ENCODE measurements at regions not wholly inside any gene's neighbourhood (a gene's known extent, or its start where the extent isn't known, plus 50 kb on each side); places are given as distances from the start of the nearest gene placed in this dataset.
"Not testable (repeated sequence)": the region's sequence is repeated elsewhere in the genome, so short reads cannot be mapped to it uniquely, and the experiment has no call there.

GRCh38 chr6:91941838-91942237 lies 1355.0 kb upstream of the MAP3K7 start:
- no peak for DNase-seq (ENCODE audit: low spot score)

DNA sequence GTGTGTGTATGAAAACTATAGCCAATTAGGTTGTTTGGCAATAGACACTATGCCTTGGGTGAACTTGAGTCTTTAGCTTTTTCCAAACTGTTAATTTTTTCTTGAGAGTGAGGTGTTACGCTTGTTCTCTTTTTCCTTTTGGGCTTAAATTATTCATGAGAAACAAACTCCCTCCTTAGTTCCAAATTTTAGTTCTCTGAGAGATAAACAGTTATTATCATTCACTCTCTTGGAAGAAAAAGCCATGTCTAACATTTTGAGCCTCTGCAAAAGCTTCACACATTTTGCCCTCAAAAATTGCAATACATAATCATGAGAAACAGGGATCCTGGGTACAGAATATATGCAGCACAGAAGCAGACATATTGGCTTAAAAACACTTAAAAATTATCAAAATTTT lies 1353.9 kb upstream of the MAP3K7 start:
- no peak for DNase-seq (ENCODE audit: low spot score)

- no peak for DNase-seq (ENCODE audit: low spot score)
Observed at GRCh38 chr6:91926827-91927226, 1340.0 kb upstream of the MAP3K7 start.

- DNase-seq (ENCODE audit: low spot score), result no peak
Observed at GRCh38 chr6:91926361-91926760, 1339.5 kb upstream of the MAP3K7 start.

DNA sequence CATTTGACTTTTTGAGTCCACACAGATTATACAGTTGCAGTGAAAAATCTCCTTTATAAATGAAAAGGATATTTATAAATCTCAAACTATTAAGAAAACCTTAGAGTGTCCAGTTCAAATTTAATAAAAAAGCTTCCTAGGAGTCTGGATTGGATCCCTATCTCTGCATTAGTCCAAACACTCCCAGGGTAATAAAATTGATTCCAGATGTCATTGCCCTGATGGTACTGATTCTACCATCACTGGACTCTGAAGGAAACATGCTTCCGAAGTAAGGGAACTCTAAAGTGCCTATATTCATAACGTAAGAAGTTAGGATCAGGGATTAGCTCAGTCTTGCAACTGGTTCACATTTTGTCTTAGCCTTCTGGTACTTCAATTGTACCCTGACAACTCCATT lies 1325.1 kb upstream of the MAP3K7 start:
- no peak for DNase-seq (ENCODE audit: low spot score)

GRCh38 chr6:91904586-91905164 lies 1317.8 kb upstream of the MAP3K7 start:
- no peak for DNase-seq (ENCODE audit: low spot score)

- no peak for DNase-seq (ENCODE audit: low spot score)
Observed at GRCh38 chr6:91895599-91896285, 1308.9 kb upstream of the MAP3K7 start.

DNA sequence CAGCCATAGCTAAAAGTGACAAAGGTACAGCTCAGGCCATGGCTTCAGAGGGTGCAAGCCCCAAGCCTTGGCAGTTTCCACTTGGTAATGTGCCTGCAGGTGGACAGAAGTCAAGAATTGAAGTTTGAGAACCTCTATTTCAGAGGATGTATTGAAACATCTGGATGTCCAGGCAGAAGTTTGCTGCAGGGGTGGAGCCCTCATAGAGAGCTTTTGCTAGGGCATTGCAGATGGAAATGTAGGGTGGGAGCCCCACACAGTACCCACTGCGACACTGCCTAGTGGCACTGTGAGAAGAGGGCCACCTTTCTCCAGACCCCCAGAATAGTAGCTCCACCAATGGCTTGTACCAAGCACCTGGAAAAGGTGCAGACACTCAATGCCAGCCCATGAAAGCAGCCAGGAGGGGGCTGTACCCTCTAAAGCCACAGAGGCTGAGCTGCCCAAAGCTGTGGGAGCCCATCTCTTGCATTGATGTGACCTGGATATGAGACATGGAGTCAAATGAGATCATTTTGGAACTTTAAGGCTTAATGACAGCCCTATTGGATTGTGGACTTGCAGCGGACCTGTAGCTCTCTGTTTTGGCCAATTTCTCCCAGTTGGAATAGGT lies 1299.4 kb upstream of the MAP3K7 start:
- no peak for DNase-seq (ENCODE audit: low spot score)

- not testable (repeated sequence) for DNase-seq (ENCODE audit: low spot score)
Observed at GRCh38 chr6:91881791-91882190, 1294.9 kb upstream of the MAP3K7 start.

DNA sequence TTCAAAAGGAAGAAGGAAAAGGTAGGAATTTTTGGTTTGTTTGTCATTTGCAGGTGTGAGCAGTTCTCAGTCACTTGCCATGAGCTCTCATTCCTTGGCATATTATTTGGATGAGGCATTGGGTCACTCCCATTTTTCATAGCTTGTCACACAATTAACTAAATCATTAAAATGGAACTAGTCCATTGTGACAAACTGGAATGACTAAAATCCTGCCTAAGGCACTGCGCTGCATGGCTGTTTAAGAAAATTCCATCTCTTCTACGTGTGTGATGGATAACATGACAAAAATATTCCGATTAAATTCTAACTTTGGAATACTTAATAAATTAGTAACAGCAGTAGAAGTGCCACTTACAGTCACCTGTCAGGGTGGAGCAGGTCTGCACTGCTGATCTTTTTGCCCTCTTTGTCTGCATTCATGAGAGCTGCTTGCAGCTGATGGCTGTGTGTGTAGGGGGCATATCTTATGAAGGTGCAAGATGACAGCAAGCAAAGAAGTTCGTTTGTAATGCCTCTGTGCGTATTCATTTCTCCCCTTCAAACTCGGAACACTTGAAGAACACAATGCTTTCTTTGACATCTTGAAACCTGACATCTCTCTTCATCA lies 1292.6 kb upstream of the MAP3K7 start:
- no peak for DNase-seq (ENCODE audit: low spot score)

DNA sequence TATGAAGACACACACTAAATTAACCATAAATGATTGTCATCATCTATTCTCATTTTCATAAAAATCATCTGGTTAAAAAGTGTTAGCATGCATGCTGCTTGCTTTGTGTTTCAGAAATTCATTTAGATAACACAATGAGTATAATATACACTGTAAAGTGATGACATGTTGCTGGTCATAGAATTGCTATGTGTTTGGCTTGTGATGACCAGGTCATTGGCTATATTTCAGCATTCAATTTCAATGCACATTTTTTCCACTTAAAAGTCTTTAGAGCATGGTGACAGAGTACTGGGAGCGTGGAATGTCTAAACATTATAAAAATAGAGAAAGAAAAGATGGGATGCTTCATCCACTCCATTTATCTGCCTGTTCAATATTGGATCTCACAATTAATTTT lies 1291.1 kb upstream of the MAP3K7 start:
- DNase-seq (ENCODE audit: low spot score), result no peak

DNA sequence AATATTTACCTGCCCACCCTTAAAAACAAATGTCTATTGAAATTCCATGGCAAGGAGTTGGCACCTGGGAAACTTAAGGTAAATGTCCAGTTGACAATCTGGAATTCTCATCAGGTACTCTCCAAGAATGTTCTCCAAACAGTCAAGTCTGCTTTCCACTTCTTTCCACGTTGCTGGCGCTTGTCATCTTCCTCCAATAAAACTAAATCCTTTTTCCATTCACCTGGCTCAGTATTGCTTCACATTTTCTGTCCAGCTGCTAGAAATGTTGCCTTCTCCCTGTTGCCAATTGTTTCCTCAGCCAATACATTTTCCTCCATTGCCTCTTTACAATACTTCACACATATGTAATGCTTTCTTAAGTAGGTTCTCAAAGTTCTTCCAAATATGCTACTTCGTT lies 1288.1 kb upstream of the MAP3K7 start:
- no peak for DNase-seq (ENCODE audit: low spot score)

- no peak for DNase-seq (ENCODE audit: low spot score)
Observed at GRCh38 chr6:91868539-91869202, 1281.8 kb upstream of the MAP3K7 start.

DNA sequence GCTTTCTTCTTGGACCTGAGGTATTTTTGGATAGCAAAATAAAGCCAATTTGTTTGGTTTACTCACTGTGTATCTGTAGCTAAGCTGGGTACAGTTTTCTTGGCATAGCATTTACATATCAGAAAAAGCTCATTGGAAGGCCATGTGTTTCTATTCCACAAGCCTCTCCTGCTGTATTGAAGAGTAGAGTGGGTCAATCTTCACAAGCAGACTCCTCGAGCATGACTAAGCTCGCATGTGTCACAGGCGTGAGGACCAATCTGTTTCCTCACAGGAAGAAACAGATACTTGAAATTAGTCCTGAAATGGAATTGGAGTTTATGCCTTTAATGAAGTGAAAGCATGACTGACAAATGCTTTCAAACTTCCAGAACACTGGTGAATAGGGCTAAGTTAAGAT lies 1279.0 kb upstream of the MAP3K7 start:
- no peak for DNase-seq (ENCODE audit: low spot score)

DNA sequence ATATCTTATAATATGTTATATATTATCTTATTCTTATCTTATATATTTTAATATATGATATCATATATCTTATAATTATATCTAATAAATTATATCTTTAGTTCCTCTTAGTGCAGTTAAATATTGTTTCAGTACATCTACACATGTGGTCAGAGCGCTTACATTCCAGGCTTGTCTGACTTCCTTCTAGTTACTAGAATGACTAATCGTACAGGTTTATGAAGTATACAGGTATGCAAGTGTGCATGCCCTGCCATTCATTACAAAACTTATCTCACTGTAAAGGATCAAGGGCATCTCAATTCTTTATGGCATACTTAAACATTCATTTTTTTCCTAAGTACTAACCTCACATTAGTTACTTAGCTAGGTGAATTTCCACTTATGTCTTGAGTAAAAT lies 1278.0 kb upstream of the MAP3K7 start:
- DNase-seq (ENCODE audit: low spot score), result no peak

- no peak for DNase-seq (ENCODE audit: low spot score)
Observed at GRCh38 chr6:91860541-91861335, 1273.9 kb upstream of the MAP3K7 start.

DNA sequence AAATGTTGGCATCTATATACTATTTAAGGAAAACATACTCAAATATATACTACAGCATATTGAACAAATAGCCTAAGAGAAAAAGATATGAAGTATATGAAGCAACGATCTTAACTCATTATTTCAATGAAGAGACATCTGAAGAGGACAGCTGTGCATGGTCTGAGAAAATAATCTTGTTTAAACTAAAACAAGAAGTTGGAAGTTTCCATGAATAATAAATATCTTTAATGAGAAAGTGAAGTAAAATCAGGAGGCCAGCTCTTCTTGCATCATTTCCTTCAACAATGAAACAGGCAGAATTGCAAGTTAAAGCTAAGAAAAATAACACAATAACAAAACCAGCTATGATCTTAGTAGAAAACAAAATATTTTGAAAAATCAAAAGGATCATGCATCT lies 1265.4 kb upstream of the MAP3K7 start:
- no peak for DNase-seq (ENCODE audit: low spot score)

GRCh38 chr6:91834813-91835212 lies 1247.9 kb upstream of the MAP3K7 start:
- no peak for DNase-seq (ENCODE audit: low spot score)

DNA sequence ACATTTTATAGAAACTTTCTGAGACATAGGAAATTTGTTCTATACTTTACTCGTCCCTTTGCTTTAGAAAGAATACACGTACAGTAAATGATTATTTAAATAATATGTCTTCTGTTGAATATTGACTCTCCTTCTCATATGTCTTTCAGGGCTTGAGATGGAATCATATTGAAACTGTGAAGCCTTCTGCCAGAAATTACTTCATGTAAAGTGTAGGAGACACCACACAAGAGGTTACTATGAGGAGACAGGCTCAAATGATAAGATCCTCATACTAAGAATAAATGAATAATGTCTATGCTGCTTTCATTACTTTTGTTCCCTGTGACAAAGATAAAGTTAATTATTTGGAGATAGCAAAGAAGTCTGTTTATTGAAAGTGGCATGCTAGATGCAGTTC lies 1240.3 kb upstream of the MAP3K7 start:
- no peak for DNase-seq (ENCODE audit: low spot score)

- no peak for DNase-seq (ENCODE audit: low spot score)
Observed at GRCh38 chr6:91826128-91826527, 1239.3 kb upstream of the MAP3K7 start.

- no peak for DNase-seq (ENCODE audit: low spot score)
Observed at GRCh38 chr6:91824331-91824730, 1237.5 kb upstream of the MAP3K7 start.

DNA sequence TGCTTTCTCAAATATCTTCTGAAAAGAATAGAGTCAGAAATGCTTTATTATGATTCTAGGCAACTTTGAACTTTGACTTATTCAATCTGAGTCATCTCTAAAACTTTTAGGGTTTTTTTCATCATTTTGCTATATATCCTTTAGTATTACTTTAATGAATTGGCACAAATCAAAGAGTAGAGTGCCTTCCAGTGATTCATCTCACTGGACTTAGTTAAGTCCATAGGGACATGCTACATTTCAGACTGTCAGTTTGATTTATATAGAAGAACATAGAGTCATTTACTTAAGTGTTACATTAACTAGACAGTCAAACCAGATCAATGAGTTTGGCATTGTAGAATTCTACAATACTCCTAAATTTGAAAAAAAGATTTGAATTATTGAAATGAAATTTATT lies 1235.7 kb upstream of the MAP3K7 start:
- no peak for DNase-seq (ENCODE audit: low spot score)

Data from HT-29 (cell line).